RWPE2 (cell line): ENCODE measurements at regions not wholly inside any gene's neighbourhood (a gene's known extent, or its start where the extent isn't known, plus 50 kb on each side); places are given as distances from the start of the nearest gene placed in this dataset.

Experiments used
- ATAC-seq: fragments of 200-7000 bp; cut with Tn5 transposase; 3 replicates; pipeline ENCODE4 v1.9.1; 2021; ENCODE audit warnings: low read depth
- DNase-seq: peaks from one replicate; pipeline ENCODE4 v3.0.0-alpha.2; 2020; ENCODE audit warnings: low spot score
- H3K27ac ChIP-seq: fragments of 450-650 bp; 2 replicates; pipeline ENCODE4 v1.5.1; 2017; ENCODE audit warnings: mild to moderate bottlenecking; ENCODE audit not compliant: poor library complexity, severe bottlenecking
- H3K27me3 ChIP-seq: fragments of 250-450 bp; sonication (Bioruptor Pico); 2 replicates; pipeline ENCODE4 v1.5.1; 2021; ENCODE audit warnings: mild to moderate bottlenecking, moderate library complexity; ENCODE audit not compliant: insufficient read depth, poor library complexity, severe bottlenecking
- H3K36me3 ChIP-seq: fragments of 250-450 bp; sonication (Bioruptor Pico); 2 replicates; pipeline ENCODE4 v1.5.1; 2020; ENCODE audit warnings: low read depth, mild to moderate bottlenecking, moderate library complexity
- H3K4me1 ChIP-seq: fragments of 250-450 bp; sonication (Bioruptor Pico); 2 replicates; pipeline ENCODE4 v1.5.1; 2021; ENCODE audit warnings: mild to moderate bottlenecking, moderate library complexity; ENCODE audit not compliant: insufficient read depth, poor library complexity, severe bottlenecking
- H3K4me3 ChIP-seq: fragments of 250-450 bp; sonication (Bioruptor Pico); 2 replicates; pipeline ENCODE4 v1.5.1; 2021; ENCODE audit warnings: mild to moderate bottlenecking, moderate library complexity; ENCODE audit not compliant: severe bottlenecking
- H3K9me3 ChIP-seq: fragments of 250-450 bp; sonication (Bioruptor Pico); 2 replicates; pipeline ENCODE4 v1.5.1; 2021; ENCODE audit warnings: mild to moderate bottlenecking, moderate library complexity; ENCODE audit not compliant: severe bottlenecking
- TF ChIP-seq, protein P1 (sequence below): fragments of 450-650 bp; IDR thresholded peaks from one replicate; pipeline ENCODE4 v1.5.1; 2017; ENCODE audit warnings: mild to moderate bottlenecking, moderate library complexity; ENCODE audit not compliant: poor library complexity, severe bottlenecking

- Histone ChIP-seq H3K27me3 (no peaks in the 10 kb centered on the region), H3K27ac (no peak overlapping the region), H3K4me1 (peaks cover 9% of the 10 kb centered on the region), H3K36me3 (no peaks in the 10 kb centered on the region), H3K4me3 (no peak overlapping the region), H3K9me3 (no peaks in the 10 kb centered on the region)
- DNase-seq (no peak), ATAC-seq (no peak)
- TF ChIP-seq, protein P1, sequence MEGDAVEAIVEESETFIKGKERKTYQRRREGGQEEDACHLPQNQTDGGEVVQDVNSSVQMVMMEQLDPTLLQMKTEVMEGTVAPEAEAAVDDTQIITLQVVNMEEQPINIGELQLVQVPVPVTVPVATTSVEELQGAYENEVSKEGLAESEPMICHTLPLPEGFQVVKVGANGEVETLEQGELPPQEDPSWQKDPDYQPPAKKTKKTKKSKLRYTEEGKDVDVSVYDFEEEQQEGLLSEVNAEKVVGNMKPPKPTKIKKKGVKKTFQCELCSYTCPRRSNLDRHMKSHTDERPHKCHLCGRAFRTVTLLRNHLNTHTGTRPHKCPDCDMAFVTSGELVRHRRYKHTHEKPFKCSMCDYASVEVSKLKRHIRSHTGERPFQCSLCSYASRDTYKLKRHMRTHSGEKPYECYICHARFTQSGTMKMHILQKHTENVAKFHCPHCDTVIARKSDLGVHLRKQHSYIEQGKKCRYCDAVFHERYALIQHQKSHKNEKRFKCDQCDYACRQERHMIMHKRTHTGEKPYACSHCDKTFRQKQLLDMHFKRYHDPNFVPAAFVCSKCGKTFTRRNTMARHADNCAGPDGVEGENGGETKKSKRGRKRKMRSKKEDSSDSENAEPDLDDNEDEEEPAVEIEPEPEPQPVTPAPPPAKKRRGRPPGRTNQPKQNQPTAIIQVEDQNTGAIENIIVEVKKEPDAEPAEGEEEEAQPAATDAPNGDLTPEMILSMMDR: no peak
These were observed 104.3 kb upstream of the TTC29 start for GRCh38 chr4:147049946-147050345.

GRCh38 chr4:147050356-147050765, 104.7 kb upstream of the TTC29 start:
- H3K27me3 ChIP-seq: no peaks in the 10 kb centered on the region
- DNase-seq (no peak), ATAC-seq (no peak)
- H3K36me3 ChIP-seq: no peaks in the 10 kb centered on the region
- no peaks in the 10 kb centered on the region for H3K9me3 ChIP-seq
- no peak overlapping the region for H3K27ac ChIP-seq
- peaks cover 9% of the 10 kb centered on the region for H3K4me1 ChIP-seq
- TF ChIP-seq, protein P1: no peak
- no peak overlapping the region for H3K4me3 ChIP-seq

DNA sequence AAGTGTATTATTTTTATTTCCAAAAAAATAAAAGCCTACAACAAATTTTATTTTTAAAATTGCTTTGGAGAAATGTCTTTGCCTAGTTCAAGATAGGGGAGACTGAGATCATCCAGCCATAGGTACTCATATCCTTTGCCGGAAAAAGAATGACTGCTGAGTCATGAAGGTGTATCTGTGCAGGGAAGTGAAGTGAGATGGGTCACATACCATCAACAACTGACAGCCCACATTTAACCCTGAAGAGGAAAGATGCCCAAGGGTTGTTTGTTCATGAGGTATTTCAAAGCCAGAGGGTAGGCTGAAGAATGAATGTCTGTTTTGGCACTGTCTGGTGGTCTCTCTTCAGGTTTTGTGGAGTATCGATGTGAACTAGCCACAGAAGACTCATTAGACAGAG, 106.7 kb upstream of the TTC29 start:
- DNase-seq (no peak), ATAC-seq (peak; percentile 98)
- Histone ChIP-seq H3K27me3 (no peaks in the 10 kb centered on the region), H3K9me3 (no peaks in the 10 kb centered on the region), H3K27ac (no peak overlapping the region), H3K36me3 (no peaks in the 10 kb centered on the region), H3K4me1 (peaks cover 9% of the 10 kb centered on the region), H3K4me3 (no peak overlapping the region)
- TF ChIP-seq, protein P1: no peak

DNA sequence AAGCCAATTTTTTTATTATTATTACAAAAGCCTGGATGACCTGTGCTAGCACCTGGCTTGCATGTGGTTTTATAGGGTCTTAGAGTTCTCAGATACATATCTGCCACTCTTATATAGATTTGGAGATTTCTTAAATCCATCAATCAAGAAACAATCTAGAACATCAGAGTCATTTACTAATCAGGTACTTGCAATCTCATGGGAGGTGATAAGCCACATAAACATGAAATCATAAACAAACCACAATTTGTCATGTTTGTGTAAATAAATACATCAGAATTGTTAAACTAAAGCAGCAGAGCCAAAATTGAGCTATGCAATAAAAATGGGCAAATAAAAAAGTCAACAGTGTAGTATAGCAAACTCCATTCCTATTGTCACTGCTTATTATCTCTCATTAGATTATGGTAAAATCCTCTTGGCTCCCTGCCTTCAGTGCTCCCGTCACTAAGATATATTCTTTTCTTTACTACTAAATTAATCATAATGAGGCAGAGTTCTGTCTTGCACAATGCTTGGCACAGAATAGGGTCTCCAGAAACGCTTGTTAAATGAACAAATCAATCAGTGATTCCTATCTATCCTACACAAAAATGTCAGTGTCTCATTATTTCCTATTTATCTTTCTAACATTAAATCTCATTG, 108.7 kb upstream of the TTC29 start:
- DNase-seq: no peak
- no peaks in the 10 kb centered on the region for H3K27me3 ChIP-seq
- no peaks in the 10 kb centered on the region for H3K9me3 ChIP-seq
- TF ChIP-seq, protein P1: no peak
- H3K4me3 ChIP-seq: no peak overlapping the region
- peaks cover 14% of the 10 kb centered on the region for H3K4me1 ChIP-seq
- ATAC-seq: no peak
- no peak overlapping the region for H3K27ac ChIP-seq
- H3K36me3 ChIP-seq: no peaks in the 10 kb centered on the region

DNA sequence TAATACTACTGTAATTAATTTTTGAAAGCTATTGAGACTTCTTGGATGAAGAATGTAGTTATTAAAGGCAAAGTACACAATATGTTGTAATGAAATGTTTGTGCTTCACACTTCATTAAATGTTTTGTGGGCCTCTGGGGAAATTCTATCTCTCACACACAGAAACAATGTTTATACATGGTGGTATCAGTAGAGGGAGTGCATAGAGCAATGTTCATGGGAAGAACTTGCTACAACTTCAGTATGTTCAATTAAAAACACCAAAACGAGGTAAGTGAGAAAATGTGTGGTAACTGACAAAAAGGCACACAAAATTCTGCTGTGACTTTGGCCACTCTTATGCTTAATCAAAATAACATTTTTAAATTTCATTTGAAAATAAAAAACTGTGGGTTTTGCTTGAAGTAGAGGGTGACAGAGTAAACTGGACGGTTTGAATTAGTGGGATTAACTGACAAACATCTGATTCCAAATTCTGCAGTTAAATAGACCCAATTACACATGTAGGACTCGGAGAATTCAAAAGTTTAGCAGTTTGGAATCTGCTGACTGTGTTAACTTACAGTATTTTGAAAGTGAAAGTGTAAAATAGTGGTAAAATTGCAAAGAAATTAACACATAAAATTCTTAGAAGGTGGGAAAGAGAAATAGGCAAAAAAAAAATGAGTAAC, 111.4 kb upstream of the TTC29 start:
- Histone ChIP-seq H3K4me3 (peak overlapping the region; percentile 31), H3K27ac (no peak overlapping the region)

More for the DNA sequence above, 111.4 kb upstream of the TTC29 start:
- TF ChIP-seq, protein P1: peak; percentile 11
- no peak for ATAC-seq
- DNase-seq: no peak
- H3K36me3 ChIP-seq: no peaks in the 10 kb centered on the region
- H3K4me1 ChIP-seq: peaks cover 10% of the 10 kb centered on the region
- no peaks in the 10 kb centered on the region for H3K27me3 ChIP-seq
- no peaks in the 10 kb centered on the region for H3K9me3 ChIP-seq
